Stomach (tissue), 4 donors: ENCODE measurements at regions not wholly inside any gene's neighbourhood (a gene's known extent, or its start where the extent isn't known, plus 50 kb on each side); places are given as distances from the start of the nearest gene placed in this dataset.

ENCODE experiments used
- CTCF ChIP-seq, 7 experiments: fragments of 450-650 bp in 4 of 7; fragments of 200-600 bp in 3 of 7; sonication (generic) in 3 of 7; IDR thresholded peaks; one replicate each; pipeline ENCODE4 v1.5.1; 2016 to 2019; ENCODE audit warnings: antibody characterized with exemption in 7 of 7, control low read depth in 2 of 7, mild to moderate bottlenecking in 1 of 7
- POLR2A ChIP-seq, 4 donors: fragments of 450-650 bp; IDR thresholded peaks; one replicate each; pipeline ENCODE4 v1.6.1; 2016; ENCODE audit warnings: antibody characterized with exemption in 4 of 4, control low read depth in 2 of 4, mild to moderate bottlenecking in 1 of 4, moderate library complexity in 1 of 4

- no peak for TF ChIP-seq POLR2A (IDR thresholded peaks at IDR 0.05)
- no peak for TF ChIP-seq CTCF (IDR thresholded peaks at IDR 0.05)
These were observed 231.9 kb upstream of the FAM83B start for GRCh38 chr6:54614499-54615195.
